ENCODE measurements at regions not wholly inside any gene's neighbourhood (a gene's known extent, or its start where the extent isn't known, plus 50 kb on each side); places are given as distances from the start of the nearest gene placed in this dataset.

DNA sequence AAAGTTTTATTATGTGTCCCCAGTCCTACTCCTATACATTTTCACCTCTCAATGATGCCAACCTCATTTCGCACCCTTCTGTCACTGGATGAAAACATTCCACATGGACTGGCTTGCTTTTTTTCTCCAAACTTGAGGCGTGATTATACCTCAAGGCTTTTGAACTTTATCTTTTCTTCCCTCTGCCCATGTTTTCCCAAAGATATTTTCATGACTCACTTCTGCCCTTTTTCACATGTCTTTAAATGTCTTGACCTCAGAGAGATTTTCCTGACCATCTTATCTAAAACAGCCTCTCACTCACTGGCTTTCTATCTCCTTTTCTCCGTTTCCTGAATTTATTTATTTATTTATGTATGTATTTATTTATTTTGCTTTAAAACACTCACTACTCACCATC, 659.0 kb downstream of the PTPRC start (continued):
- no peak for TF ChIP-seq ZNF592 (IDR thresholded peaks at IDR 0.05)
- no peak for TF ChIP-seq STAT1 (conservative IDR thresholded peaks at IDR 0.05)
- TF ChIP-seq STAT3 (IDR thresholded peaks at IDR 0.05; ENCODE audit: low read depth, low read length), result no peak
- no peak for TF ChIP-seq CTCF (IDR thresholded peaks at IDR 0.05 in 2 of 3, conservative IDR thresholded peaks at IDR 0.05 in 1 of 3; ENCODE audit: control insufficient read depth in 2 of 3, extremely low read depth in 1 of 3, insufficient read depth in 1 of 3, low read depth in 3 of 3, low read length in 3 of 3)
- TF ChIP-seq, protein P1, sequence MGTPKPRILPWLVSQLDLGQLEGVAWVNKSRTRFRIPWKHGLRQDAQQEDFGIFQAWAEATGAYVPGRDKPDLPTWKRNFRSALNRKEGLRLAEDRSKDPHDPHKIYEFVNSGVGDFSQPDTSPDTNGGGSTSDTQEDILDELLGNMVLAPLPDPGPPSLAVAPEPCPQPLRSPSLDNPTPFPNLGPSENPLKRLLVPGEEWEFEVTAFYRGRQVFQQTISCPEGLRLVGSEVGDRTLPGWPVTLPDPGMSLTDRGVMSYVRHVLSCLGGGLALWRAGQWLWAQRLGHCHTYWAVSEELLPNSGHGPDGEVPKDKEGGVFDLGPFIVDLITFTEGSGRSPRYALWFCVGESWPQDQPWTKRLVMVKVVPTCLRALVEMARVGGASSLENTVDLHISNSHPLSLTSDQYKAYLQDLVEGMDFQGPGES (IDR thresholded peaks at IDR 0.05), result no peak

- intact Hi-C loops (cut with micrococcal nuclease; ENCODE audit: unreplicated experiment) (no loop called here), in situ Hi-C loops (cut with MboI) (no loop called here)
- 36% methylated on average over 3 of the region's 3 CpGs for WGBS (ENCODE audit: insufficient coverage, insufficient replicate concordance, low lambda C conversion rate, missing lambda C conversion rate)
- ChIA-PET SMC1A (ENCODE audit: uncharacterized antibody, unreplicated experiment) (no interaction called here), RAD21 (ENCODE audit: unreplicated experiment) (no interaction called here), CTCF (no interaction called here), POLR2A (no interaction called here)
- Histone ChIP-seq H3K4me1 (ENCODE audit: control insufficient read depth, insufficient read depth, low read length) (no peaks in the 10 kb centered on the region), H3K4me3 (no peak overlapping the region), H3K9ac (ENCODE audit: control insufficient read depth, insufficient read depth, low read length) (no peak overlapping the region), H3K27me3 (replicated peaks in 1 of 2; ENCODE audit: control insufficient read depth in 2 of 2, insufficient read depth in 2 of 2, low read length in 1 of 2) (no peaks in the 10 kb centered on the region), H3K36me3 (ENCODE audit: control insufficient read depth in 2 of 2, insufficient read depth in 2 of 2, low read length in 1 of 2) (no peaks in the 10 kb centered on the region), H3K79me2 (ENCODE audit: control insufficient read depth, insufficient read depth, low read length) (no peaks in the 10 kb centered on the region), H2AFZ (ENCODE audit: control insufficient read depth, low read depth, low read length) (no peak overlapping the region), H4K20me1 (ENCODE audit: control insufficient read depth, insufficient read depth) (no peaks in the 10 kb centered on the region; the same call in 1 of the 2 replicates), H3K27ac (ENCODE audit: control insufficient read depth, insufficient read depth) (no peak overlapping the region), H3K4me2 (ENCODE audit: control insufficient read depth, insufficient read depth) (no peak overlapping the region), H3K9me3 (replicated peaks; ENCODE audit: control insufficient read depth, insufficient read depth, low read length) (no peaks in the 10 kb centered on the region)
- FAIRE-seq (no peak), DNase-seq (ENCODE audit: low read depth, low spot score) (no peak), ATAC-seq (no peak)
- BruUV-seq (replicated peaks), result no TSS peak
- TF ChIP-seq ETV6 (conservative IDR thresholded peaks at IDR 0.05 in 1 of 2, IDR thresholded peaks at IDR 0.05 in 1 of 2; ENCODE audit: borderline replicate concordance in 1 of 2, low read depth in 1 of 2) (no peak), SRF (IDR thresholded peaks at IDR 0.05; ENCODE audit: low read depth in 2 of 2, low read length in 2 of 2) (no peak), RBBP5 (conservative IDR thresholded peaks at IDR 0.05) (no peak), POLR2AphosphoS5 (IDR thresholded peaks at IDR 0.05; ENCODE audit: low read length) (no peak), SIN3A (IDR thresholded peaks at IDR 0.05; ENCODE audit: low read depth, low read length) (no peak), CUX1 (IDR thresholded peaks at IDR 0.05; ENCODE audit: insufficient replicate concordance, low read depth, low read length) (no peak)
These were observed 660.0 kb downstream of the PTPRC start for GRCh38 chr1:199298825-199299224.
